ENCODE measurements at regions not wholly inside any gene's neighbourhood (a gene's known extent, or its start where the extent isn't known, plus 50 kb on each side); places are given as distances from the start of the nearest gene placed in this dataset.

- H3K4me3 ChIP-seq (ENCODE audit: low read length in 2 of 2) = no peak overlapping the region
- H3K27ac ChIP-seq (ENCODE audit: low read depth in 1 of 2, low read length in 2 of 2) = no peak overlapping the region
- intact Hi-C loops (cut with DNase I) = no loop called here
- H3K27me3 ChIP-seq (ENCODE audit: control insufficient read depth in 1 of 2, insufficient read depth in 2 of 2, low read length in 1 of 2) = no peaks in the 10 kb centered on the region
- no peaks in the 10 kb centered on the region for H3K4me1 ChIP-seq (ENCODE audit: control insufficient read depth in 1 of 2, insufficient read depth in 2 of 2, low read length in 2 of 2)
- DNase-seq = no peak
- ATAC-seq (ENCODE audit: low FRiP score) = no peak
- 94% methylated on average over 2 of the region's 2 CpGs for WGBS, 2 donors
- no peaks in the 10 kb centered on the region for H3K9me3 ChIP-seq (ENCODE audit: control insufficient read depth, low read length)
- H3K36me3 ChIP-seq (ENCODE audit: control insufficient read depth in 1 of 2, insufficient read depth in 2 of 2, low read length in 1 of 2) = no peaks in the 10 kb centered on the region
Observed at GRCh38 chr11:26202754-26203153, 129.2 kb upstream of the ANO3 start.

DNA sequence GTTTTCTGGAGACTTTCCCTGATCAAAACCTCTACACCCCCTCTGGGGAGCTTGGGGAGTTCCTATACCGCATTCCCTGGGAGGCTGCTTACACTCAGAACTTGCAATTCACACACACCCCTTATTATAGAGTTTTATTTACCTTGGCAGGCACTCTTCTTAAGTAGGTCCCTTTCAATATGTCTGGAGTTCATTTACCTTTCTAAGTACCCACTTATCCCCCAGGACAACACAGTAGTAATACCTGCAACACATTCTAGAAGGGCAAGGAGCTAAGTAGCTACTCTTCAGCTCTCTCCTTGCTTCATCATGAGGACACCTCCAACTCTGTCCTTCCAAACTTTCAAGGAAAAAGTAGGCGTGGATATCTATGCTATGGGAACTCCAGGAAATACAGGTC is 127.8 kb upstream of the ANO3 start:
- WGBS, 2 donors = 60 to 63% methylated on average over 2 of the region's 2 CpGs
- Histone ChIP-seq H3K9me3 (ENCODE audit: control insufficient read depth, low read length) (no peaks in the 10 kb centered on the region), H3K36me3 (ENCODE audit: control insufficient read depth in 1 of 2, insufficient read depth in 2 of 2, low read length in 1 of 2) (no peaks in the 10 kb centered on the region), H3K27ac (ENCODE audit: low read depth in 1 of 2, low read length in 2 of 2) (no peak overlapping the region), H3K27me3 (ENCODE audit: control insufficient read depth in 1 of 2, insufficient read depth in 2 of 2, low read length in 1 of 2) (no peaks in the 10 kb centered on the region), H3K4me1 (ENCODE audit: control insufficient read depth in 1 of 2, insufficient read depth in 2 of 2, low read length in 2 of 2) (no peaks in the 10 kb centered on the region), H3K4me3 (ENCODE audit: low read length in 2 of 2) (no peak overlapping the region)
- ATAC-seq (ENCODE audit: low FRiP score) (no peak), DNase-seq (no peak)
- intact Hi-C loops (cut with DNase I) = no loop called here

DNA sequence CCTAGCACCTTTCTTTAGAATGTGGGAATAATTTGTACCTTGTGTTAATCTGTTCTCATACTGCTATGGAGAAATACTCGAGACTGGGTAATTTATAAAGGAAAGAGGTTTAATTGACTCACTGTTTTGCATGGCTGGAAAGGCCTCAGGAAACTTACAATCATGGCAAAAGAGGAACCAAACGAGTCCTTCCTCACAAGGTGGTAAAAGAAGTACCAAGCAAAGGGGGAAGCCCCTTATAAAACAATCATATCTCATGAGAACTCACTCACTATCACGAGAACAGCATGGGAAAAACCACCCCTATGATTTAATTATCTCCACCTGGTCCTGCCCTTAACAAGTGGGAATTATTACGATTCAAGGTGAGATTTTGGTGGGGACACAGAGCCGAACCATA is 127.1 kb upstream of the ANO3 start:
- Histone ChIP-seq H3K9me3 (ENCODE audit: control insufficient read depth, low read length) (no peaks in the 10 kb centered on the region), H3K4me1 (ENCODE audit: control insufficient read depth in 1 of 2, insufficient read depth in 2 of 2, low read length in 2 of 2) (no peaks in the 10 kb centered on the region), H3K27ac (ENCODE audit: low read depth in 1 of 2, low read length in 2 of 2) (no peak overlapping the region), H3K27me3 (ENCODE audit: control insufficient read depth in 1 of 2, insufficient read depth in 2 of 2, low read length in 1 of 2) (no peaks in the 10 kb centered on the region), H3K36me3 (ENCODE audit: control insufficient read depth in 1 of 2, insufficient read depth in 2 of 2, low read length in 1 of 2) (no peaks in the 10 kb centered on the region), H3K4me3 (ENCODE audit: low read length in 2 of 2) (no peak overlapping the region)
- DNase-seq = no peak
- 79 to 85% methylated on average over 5 of the region's 5 CpGs for WGBS, 2 donors
- intact Hi-C loops (cut with DNase I) = no loop called here
- no peak for ATAC-seq (ENCODE audit: low FRiP score)

DNA sequence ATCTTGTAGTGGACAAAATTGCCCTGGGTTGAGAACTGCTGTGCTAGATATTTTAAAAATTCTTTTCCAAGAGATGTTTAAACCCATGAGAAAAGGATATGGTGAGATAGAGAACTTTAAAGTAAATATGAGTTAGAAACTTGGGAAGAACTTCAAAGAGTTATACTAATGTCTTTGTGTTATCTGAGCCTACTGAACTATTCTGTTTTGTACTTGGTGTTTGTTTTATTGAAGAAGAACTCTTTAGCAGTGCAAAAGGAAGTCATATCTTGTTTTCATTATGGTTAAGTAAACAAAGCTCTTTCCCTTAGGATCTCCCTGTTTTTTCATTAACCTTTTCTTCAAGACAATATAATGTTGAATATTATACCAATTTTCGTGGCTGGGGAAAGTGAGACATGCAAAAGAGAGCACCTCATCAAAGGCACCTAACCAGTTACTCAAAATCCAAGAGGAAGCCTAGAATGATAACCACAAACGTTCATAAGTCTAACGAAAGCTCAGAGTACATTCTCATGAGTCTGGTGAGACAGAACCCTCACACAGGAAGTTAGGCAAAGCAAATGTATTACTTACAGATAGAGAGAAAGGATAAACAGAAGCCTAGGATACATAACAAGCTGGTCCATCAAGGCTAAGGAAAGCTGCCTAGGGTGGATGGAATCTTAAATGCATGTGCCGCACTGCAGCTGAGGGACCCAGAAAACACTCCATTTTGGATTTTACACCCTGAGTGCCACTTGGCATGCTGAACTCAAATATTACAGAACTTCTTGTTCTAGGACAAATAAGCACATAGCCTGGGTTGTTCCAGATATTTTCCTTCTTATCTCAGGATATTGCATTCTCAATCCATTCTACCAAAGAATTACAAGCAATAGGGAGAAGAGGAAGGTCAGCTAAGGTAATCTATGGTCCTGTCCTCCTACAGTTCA is 112.5 kb upstream of the ANO3 start:
- H3K27me3 ChIP-seq (ENCODE audit: control insufficient read depth in 1 of 2, insufficient read depth in 2 of 2, low read length in 1 of 2) = no peaks in the 10 kb centered on the region
- H3K4me3 ChIP-seq (ENCODE audit: low read length in 2 of 2) = no peak overlapping the region
- no peaks in the 10 kb centered on the region for H3K9me3 ChIP-seq (ENCODE audit: control insufficient read depth, low read length)
- 66 to 67% methylated on average over 4 of the region's 4 CpGs for WGBS, 2 donors
- intact Hi-C loops (cut with DNase I) = loop anchor here in 1 of 2 donors (5.0 kb wide), 1 partner anchor 237 kb away; no protein-coding TSS in a partner anchor
- ATAC-seq (ENCODE audit: low FRiP score) (no peak), DNase-seq (no peak)
- no peaks in the 10 kb centered on the region for H3K4me1 ChIP-seq (ENCODE audit: control insufficient read depth in 1 of 2, insufficient read depth in 2 of 2, low read length in 2 of 2)
- H3K36me3 ChIP-seq (ENCODE audit: control insufficient read depth in 1 of 2, insufficient read depth in 2 of 2, low read length in 1 of 2) = no peaks in the 10 kb centered on the region
- H3K27ac ChIP-seq (ENCODE audit: low read depth in 1 of 2, low read length in 2 of 2) = no peak overlapping the region

- DNase-seq = no peak
- WGBS, 2 donors = 90 to 91% methylated on average over 1 of the region's 1 CpG
- Histone ChIP-seq H3K4me1 (ENCODE audit: control insufficient read depth in 1 of 2, insufficient read depth in 2 of 2, low read length in 2 of 2) (no peaks in the 10 kb centered on the region), H3K9me3 (ENCODE audit: control insufficient read depth, low read length) (no peaks in the 10 kb centered on the region), H3K36me3 (ENCODE audit: control insufficient read depth in 1 of 2, insufficient read depth in 2 of 2, low read length in 1 of 2) (no peaks in the 10 kb centered on the region), H3K4me3 (ENCODE audit: low read length in 2 of 2) (no peak overlapping the region), H3K27ac (ENCODE audit: low read depth in 1 of 2, low read length in 2 of 2) (no peak overlapping the region), H3K27me3 (ENCODE audit: control insufficient read depth in 1 of 2, insufficient read depth in 2 of 2, low read length in 1 of 2) (no peaks in the 10 kb centered on the region)
- ATAC-seq (ENCODE audit: low FRiP score) = no peak
- intact Hi-C loops (cut with DNase I) = loop anchor here in 1 of 2 donors (5.0 kb wide), 1 partner anchor 243 kb away; no protein-coding TSS in a partner anchor
Observed at GRCh38 chr11:26225646-26226045, 106.3 kb upstream of the ANO3 start.

GRCh38 chr11:26227301-26227746 is 104.6 kb upstream of the ANO3 start:
- no peak overlapping the region for H3K4me3 ChIP-seq (ENCODE audit: low read length in 2 of 2)
- H3K9me3 ChIP-seq (ENCODE audit: control insufficient read depth, low read length) = no peaks in the 10 kb centered on the region
- WGBS, 2 donors = 8 to 16% methylated on average over 5 of the region's 5 CpGs
- H3K27ac ChIP-seq (ENCODE audit: low read depth in 1 of 2, low read length in 2 of 2) = no peak overlapping the region
- no peaks in the 10 kb centered on the region for H3K4me1 ChIP-seq (ENCODE audit: control insufficient read depth in 1 of 2, insufficient read depth in 2 of 2, low read length in 2 of 2)
- no peaks in the 10 kb centered on the region for H3K36me3 ChIP-seq (ENCODE audit: control insufficient read depth in 1 of 2, insufficient read depth in 2 of 2, low read length in 1 of 2)
- DNase-seq = no peak
- intact Hi-C loops (cut with DNase I) = loop anchor here in 1 of 2 donors (5.0 kb wide), 1 partner anchor 245 kb away; no protein-coding TSS in a partner anchor
- no peaks in the 10 kb centered on the region for H3K27me3 ChIP-seq (ENCODE audit: control insufficient read depth in 1 of 2, insufficient read depth in 2 of 2, low read length in 1 of 2)
- ATAC-seq (ENCODE audit: low FRiP score) = peak; percentile 75

GRCh38 chr11:26227883-26228502 is 103.9 kb upstream of the ANO3 start:
- Histone ChIP-seq H3K27ac (ENCODE audit: low read depth in 1 of 2, low read length in 2 of 2) (no peak overlapping the region), H3K9me3 (ENCODE audit: control insufficient read depth, low read length) (no peaks in the 10 kb centered on the region), H3K36me3 (ENCODE audit: control insufficient read depth in 1 of 2, insufficient read depth in 2 of 2, low read length in 1 of 2) (no peaks in the 10 kb centered on the region), H3K27me3 (ENCODE audit: control insufficient read depth in 1 of 2, insufficient read depth in 2 of 2, low read length in 1 of 2) (no peaks in the 10 kb centered on the region), H3K4me1 (ENCODE audit: control insufficient read depth in 1 of 2, insufficient read depth in 2 of 2, low read length in 2 of 2) (no peaks in the 10 kb centered on the region), H3K4me3 (ENCODE audit: low read length in 2 of 2) (no peak overlapping the region)
- WGBS, 2 donors = 3 to 20% methylated on average over 3 of the region's 3 CpGs
- DNase-seq (no peak), ATAC-seq (ENCODE audit: low FRiP score) (no peak)
- intact Hi-C loops (cut with DNase I) = loop anchor here in 1 of 2 donors (5.0 kb wide), 1 partner anchor 246 kb away; no protein-coding TSS in a partner anchor

DNA sequence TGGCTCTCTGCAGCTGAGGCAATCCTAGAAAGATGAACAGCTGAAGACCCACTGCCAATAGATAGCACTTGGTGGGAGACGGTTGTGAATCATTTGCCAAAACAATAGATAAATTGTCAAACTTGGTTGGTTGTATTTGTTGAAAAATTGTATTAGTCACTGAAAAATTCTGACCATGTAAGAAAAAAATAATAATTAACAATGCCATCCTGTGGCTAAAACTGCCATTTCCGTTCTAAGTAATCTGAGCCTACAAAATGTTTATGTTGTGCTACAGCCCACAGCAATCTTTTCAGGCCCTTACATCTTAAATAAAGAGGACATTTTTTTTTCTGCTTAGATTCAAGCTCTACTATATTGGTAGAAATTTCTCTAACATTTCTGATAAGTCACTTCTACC is 103.2 kb upstream of the ANO3 start:
- Histone ChIP-seq H3K9me3 (ENCODE audit: control insufficient read depth, low read length) (no peaks in the 10 kb centered on the region), H3K4me3 (ENCODE audit: low read length in 2 of 2) (no peak overlapping the region), H3K27me3 (ENCODE audit: control insufficient read depth in 1 of 2, insufficient read depth in 2 of 2, low read length in 1 of 2) (no peaks in the 10 kb centered on the region), H3K27ac (ENCODE audit: low read depth in 1 of 2, low read length in 2 of 2) (no peak overlapping the region), H3K4me1 (ENCODE audit: control insufficient read depth in 1 of 2, insufficient read depth in 2 of 2, low read length in 2 of 2) (no peaks in the 10 kb centered on the region), H3K36me3 (ENCODE audit: control insufficient read depth in 1 of 2, insufficient read depth in 2 of 2, low read length in 1 of 2) (no peaks in the 10 kb centered on the region)
- DNase-seq (no peak), ATAC-seq (ENCODE audit: low FRiP score) (no peak)
- WGBS, 2 donors = 55 to 58% methylated on average over 2 of the region's 2 CpGs
- intact Hi-C loops (cut with DNase I) = loop anchor here in 1 of 2 donors (5.0 kb wide), 1 partner anchor 246 kb away; no protein-coding TSS in a partner anchor
